Neural cell (in vitro differentiated cells): ENCODE measurements at regions not wholly inside any gene's neighbourhood (a gene's known extent, or its start where the extent isn't known, plus 50 kb on each side); places are given as distances from the start of the nearest gene placed in this dataset.

Experiments
- EP300 ChIP-seq: fragments of 450-650 bp; conservative IDR thresholded peaks from 2 replicates; pipeline ENCODE4 v1.6.1; 2014; ENCODE audit warnings: antibody characterized with exemption, mild to moderate bottlenecking, moderate library complexity; ENCODE audit not compliant: poor library complexity, severe bottlenecking
- EZH2 ChIP-seq: fragments of 200-600, 300-800 bp; shearing (Covaris generic), sonication (generic); IDR thresholded peaks from 2 replicates; pipeline ENCODE4 v1.6.1; 2014; ENCODE audit warnings: antibody characterized with exemption, low read length, borderline replicate concordance, mild to moderate bottlenecking; ENCODE audit not compliant: insufficient read depth, poor library complexity, severe bottlenecking
- MXI1 ChIP-seq: fragments of 450-650 bp; conservative IDR thresholded peaks from 2 replicates; pipeline ENCODE4 v1.6.1; 2014; ENCODE audit warnings: antibody characterized with exemption, mild to moderate bottlenecking; ENCODE audit not compliant: poor library complexity, severe bottlenecking
- POLR2AphosphoS5 ChIP-seq: IDR thresholded peaks from 2 replicates; pipeline ENCODE4 v1.6.1; 2012
- SMC3 ChIP-seq: fragments of 450-650 bp; conservative IDR thresholded peaks from 2 replicates; pipeline ENCODE4 v1.6.1; 2014; ENCODE audit warnings: antibody characterized with exemption, mild to moderate bottlenecking, moderate library complexity; ENCODE audit not compliant: poor library complexity
- TAF1 ChIP-seq: IDR thresholded peaks from 2 replicates; pipeline ENCODE4 v1.6.1; 2012; ENCODE audit warnings: low read depth
- TF ChIP-seq, protein P1 (sequence below): fragments of 450-650 bp; IDR thresholded peaks from 2 replicates; pipeline ENCODE4 v1.5.1; 2014; ENCODE audit warnings: antibody characterized with exemption, mild to moderate bottlenecking, moderate library complexity; ENCODE audit not compliant: poor library complexity, severe bottlenecking

GRCh38 chr2:155730804-155731203 is 601.7 kb downstream of the NR4A2 start:
- no peak for TF ChIP-seq EZH2
- TF ChIP-seq, protein P1, sequence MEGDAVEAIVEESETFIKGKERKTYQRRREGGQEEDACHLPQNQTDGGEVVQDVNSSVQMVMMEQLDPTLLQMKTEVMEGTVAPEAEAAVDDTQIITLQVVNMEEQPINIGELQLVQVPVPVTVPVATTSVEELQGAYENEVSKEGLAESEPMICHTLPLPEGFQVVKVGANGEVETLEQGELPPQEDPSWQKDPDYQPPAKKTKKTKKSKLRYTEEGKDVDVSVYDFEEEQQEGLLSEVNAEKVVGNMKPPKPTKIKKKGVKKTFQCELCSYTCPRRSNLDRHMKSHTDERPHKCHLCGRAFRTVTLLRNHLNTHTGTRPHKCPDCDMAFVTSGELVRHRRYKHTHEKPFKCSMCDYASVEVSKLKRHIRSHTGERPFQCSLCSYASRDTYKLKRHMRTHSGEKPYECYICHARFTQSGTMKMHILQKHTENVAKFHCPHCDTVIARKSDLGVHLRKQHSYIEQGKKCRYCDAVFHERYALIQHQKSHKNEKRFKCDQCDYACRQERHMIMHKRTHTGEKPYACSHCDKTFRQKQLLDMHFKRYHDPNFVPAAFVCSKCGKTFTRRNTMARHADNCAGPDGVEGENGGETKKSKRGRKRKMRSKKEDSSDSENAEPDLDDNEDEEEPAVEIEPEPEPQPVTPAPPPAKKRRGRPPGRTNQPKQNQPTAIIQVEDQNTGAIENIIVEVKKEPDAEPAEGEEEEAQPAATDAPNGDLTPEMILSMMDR = no peak
- TF ChIP-seq POLR2AphosphoS5 = no peak
- TF ChIP-seq SMC3 = no peak
- no peak for TF ChIP-seq EP300
- TF ChIP-seq MXI1 = no peak
- TF ChIP-seq TAF1 = no peak
